ENCODE measurements at regions not wholly inside any gene's neighbourhood (a gene's known extent, or its start where the extent isn't known, plus 50 kb on each side); places are given as distances from the start of the nearest gene placed in this dataset.
"Not testable (repeated sequence)": the region's sequence is repeated elsewhere in the genome, so short reads cannot be mapped to it uniquely, and the experiment has no call there.

DNA sequence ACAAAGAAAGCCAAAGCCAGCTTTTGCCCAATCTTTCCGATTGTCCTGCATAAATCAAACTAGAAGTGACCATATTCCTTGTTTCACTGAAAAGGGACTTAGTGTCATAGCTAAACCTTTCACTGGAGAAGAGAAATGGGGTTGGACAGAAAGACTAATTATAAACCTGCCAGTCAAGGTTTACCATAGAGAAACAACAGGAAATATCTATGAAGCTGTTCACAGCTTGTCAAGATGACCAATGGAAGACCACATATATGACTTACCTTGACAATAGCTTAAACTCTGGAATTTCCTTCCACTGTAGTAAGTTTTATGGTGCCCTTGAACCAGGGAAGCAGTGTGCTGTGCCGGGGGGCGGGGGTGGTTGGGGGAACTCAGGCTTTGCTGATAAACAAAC lies 107.7 kb upstream of the PHACTR1 start:
- intact Hi-C loops (cut with micrococcal nuclease) = loop anchor here (1.0 to 10.0 kb wide), 5 partner anchors 107 to 991 kb away; no protein-coding TSS in a partner anchor

DNA sequence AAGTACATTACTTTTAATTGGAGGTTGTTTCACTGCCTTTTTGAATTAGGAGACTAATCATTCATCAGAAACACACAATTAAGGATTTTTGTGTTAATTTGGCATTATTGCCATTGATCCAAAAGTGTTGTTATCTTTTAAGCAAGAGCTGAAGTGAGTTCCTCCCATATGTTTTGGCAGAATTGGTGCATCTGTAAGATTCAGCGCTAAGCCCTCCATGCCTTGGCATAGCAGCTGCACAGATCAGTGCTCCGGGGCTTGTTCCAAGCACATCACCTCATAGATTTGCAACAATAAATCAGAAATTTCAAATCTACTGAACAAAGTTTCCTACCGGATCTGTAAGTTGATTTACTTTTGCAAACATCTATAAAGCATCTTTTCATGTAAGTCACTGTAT lies 106.8 kb upstream of the PHACTR1 start:
- intact Hi-C loops (cut with micrococcal nuclease) = loop anchor here (5.0 to 10.0 kb wide), 4 partner anchors 107 to 897 kb away; no protein-coding TSS in a partner anchor

- intact Hi-C loops (cut with micrococcal nuclease) = no loop called here
Observed at GRCh38 chr6:12610862-12611261, 105.7 kb upstream of the PHACTR1 start.

- intact Hi-C loops (cut with micrococcal nuclease) = no loop called here
Observed at GRCh38 chr6:12613811-12614210, 102.8 kb upstream of the PHACTR1 start.

GRCh38 chr6:12614456-12614855 lies 102.1 kb upstream of the PHACTR1 start:
- intact Hi-C loops (cut with micrococcal nuclease) = no loop called here

GRCh38 chr6:12618296-12618695 lies 98.3 kb upstream of the PHACTR1 start:
- intact Hi-C loops (cut with micrococcal nuclease) = no loop called here

DNA sequence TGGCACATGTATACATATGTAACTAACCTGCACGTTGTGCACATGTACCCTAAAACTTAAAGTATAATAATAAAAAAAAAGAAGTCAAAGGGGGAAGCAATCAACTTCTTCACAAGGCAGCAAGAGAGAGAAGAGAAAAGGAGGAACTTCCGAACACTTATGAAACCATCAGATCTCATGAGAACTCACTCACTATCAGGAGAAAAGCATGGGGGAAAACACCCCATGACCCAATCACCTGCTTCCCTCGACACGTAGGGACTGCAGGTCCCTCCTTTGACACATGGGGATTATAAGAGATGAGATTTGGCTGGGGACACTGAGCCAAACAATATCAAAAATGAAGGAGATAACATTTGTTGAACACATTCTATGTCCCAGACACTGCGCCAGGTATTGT lies 94.8 kb upstream of the PHACTR1 start:
- intact Hi-C loops (cut with micrococcal nuclease) = no loop called here

DNA sequence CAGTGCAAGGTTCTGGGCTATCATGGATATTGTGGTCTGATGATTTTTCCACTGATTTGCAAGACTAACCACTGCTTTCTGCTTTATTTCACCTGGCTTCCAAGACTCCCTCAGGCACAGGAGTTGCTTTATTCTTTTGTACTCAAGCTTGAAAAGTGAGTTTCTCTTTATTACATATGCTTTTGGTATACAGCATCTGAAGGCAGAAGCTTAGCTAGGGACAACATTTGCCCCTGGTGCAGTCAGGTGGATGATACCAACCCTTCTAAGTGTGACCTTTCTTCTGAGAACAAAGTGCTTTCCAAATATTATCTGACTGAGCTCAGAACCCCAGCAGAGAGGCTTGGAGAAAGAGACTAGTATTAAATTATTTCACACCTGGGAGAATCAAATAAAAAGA lies 94.0 kb upstream of the PHACTR1 start:
- intact Hi-C loops (cut with micrococcal nuclease) = no loop called here

GRCh38 chr6:12624142-12624837 lies 92.3 kb upstream of the PHACTR1 start:
- intact Hi-C loops (cut with micrococcal nuclease) = no loop called here

- intact Hi-C loops (cut with micrococcal nuclease) = no loop called here
Observed at GRCh38 chr6:12627053-12627452, 89.5 kb upstream of the PHACTR1 start.

GRCh38 chr6:12628327-12628726 lies 88.2 kb upstream of the PHACTR1 start:
- intact Hi-C loops (cut with micrococcal nuclease) = no loop called here

DNA sequence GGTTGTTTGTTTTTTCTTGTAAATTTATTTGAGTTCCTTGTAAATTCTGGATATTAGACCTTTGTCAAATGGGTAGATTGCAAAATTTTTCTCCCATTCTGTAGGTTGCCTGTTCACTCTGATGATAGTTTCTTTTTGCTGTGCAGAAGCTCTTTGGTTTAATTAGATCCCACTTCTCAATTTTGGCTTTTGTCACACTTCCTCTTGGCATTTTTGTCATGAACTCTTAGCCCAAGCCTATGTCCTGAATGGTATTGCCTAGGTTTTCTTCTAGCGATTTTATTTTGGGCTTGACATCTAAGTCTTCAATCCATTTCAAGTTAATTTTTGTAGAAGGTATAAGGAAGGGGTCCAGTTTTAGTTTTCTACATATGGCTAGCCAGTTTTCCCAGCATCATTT lies 82.8 kb upstream of the PHACTR1 start:
- intact Hi-C loops (cut with micrococcal nuclease) = not testable (repeated sequence)

DNA sequence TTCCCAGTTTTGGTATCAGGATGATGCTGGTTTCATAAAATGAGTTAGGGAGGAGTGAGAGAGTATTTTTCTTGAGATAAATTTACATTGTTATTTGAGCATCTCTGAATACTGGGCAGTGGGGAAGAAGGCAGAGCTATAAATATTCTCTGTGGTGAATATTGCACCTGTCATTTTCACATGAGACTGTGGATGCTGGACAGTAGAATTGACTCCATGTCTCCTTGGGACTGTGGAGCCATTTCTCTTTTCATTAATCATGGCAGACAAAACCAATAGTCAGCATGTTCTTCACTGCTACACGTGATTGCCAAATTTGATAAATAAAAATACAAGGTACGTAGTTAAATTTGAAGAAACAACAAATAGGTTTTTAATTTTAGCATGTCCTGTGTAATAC lies 81.2 kb upstream of the PHACTR1 start:
- intact Hi-C loops (cut with micrococcal nuclease) = no loop called here

- intact Hi-C loops (cut with micrococcal nuclease) = no loop called here
Observed at GRCh38 chr6:12635813-12636212, 80.8 kb upstream of the PHACTR1 start.

GRCh38 chr6:12636336-12636735 lies 80.2 kb upstream of the PHACTR1 start:
- intact Hi-C loops (cut with micrococcal nuclease) = no loop called here

- intact Hi-C loops (cut with micrococcal nuclease) = loop anchor here (1.0 kb wide), 1 partner anchor 256 kb away; no protein-coding TSS in a partner anchor
Observed at GRCh38 chr6:12637960-12638641, 78.5 kb upstream of the PHACTR1 start.

GRCh38 chr6:12640438-12640837 lies 76.1 kb upstream of the PHACTR1 start:
- intact Hi-C loops (cut with micrococcal nuclease) = no loop called here

DNA sequence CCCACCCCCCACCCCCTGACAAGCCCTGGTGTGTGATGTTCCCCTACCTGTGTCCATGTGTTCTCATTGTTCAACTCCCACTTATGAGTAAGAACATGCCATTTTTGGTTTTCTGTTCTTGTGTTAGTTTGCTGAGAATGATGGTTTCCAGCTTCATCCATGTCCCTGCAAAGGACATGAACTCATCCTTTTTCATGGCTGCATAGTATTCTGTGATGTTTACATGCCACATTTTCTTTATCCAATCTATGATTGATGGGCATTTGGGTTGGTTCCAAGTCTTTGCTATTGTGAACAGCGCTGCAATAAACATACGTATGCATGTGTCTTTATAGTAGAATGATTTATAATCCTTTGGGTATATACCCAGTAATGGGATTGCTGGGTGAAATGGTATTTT lies 74.8 kb upstream of the PHACTR1 start:
- intact Hi-C loops (cut with micrococcal nuclease) = not testable (repeated sequence)

- intact Hi-C loops (cut with micrococcal nuclease) = no loop called here
Observed at GRCh38 chr6:12645941-12646340, 70.6 kb upstream of the PHACTR1 start.

GRCh38 chr6:12648171-12648570 lies 68.4 kb upstream of the PHACTR1 start:
- intact Hi-C loops (cut with micrococcal nuclease) = no loop called here

DNA sequence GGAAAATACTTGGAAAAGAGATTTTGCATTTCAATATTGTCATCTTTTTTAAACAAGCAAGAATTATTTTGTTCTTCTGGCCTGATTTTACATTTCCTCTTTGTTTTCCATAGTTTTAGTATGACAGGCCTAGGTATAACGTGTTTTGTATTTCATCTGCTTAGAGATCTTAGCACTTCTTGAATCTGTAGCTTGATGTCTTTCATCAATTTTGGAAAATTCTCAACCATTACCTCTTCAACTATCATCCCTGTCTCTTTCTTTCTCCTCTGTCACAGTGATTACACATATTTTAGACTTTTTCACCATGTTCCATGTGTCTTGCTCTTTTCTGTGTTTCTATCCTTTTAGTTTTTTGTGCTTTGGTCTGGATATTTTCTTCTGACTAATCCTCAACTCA lies 67.2 kb upstream of the PHACTR1 start:
- intact Hi-C loops (cut with micrococcal nuclease) = no loop called here

- intact Hi-C loops (cut with micrococcal nuclease) = no loop called here
Observed at GRCh38 chr6:12653486-12653885, 63.1 kb upstream of the PHACTR1 start.

DNA sequence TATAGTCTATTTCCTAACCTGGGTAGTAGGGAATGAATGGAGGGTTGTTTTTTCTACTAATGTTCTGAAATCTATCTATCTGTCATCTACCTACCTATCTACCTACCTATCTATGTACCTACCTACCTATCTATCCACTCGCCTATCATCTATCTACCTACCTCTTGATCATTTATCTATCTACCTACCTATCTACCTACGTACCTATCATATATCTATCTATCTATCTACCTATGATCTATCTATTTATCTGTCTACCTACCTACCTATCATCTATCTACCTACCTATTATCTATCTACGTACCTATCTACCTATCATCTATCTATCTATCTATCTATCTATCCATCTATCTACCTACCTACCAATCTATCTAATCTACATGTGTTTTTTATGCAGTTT lies 62.5 kb upstream of the PHACTR1 start:
- intact Hi-C loops (cut with micrococcal nuclease) = no loop called here
